ENCODE measurements at regions not wholly inside any gene's neighbourhood (a gene's known extent, or its start where the extent isn't known, plus 50 kb on each side); places are given as distances from the start of the nearest gene placed in this dataset.

- Mint-ChIP-seq H3K4me1 (no peaks in the 10 kb centered on the region), H3K9me3 (peaks cover 65% of the 10 kb centered on the region), H3K27me3 (ENCODE audit: low read depth, poor library complexity) (peaks cover 31% of the 10 kb centered on the region), H3K4me3 (no peak overlapping the region), H3K36me3 (ENCODE audit: low read depth) (peaks cover 8% of the 10 kb centered on the region), H3K27ac (no peak overlapping the region)
- TF ChIP-seq CTCF (IDR thresholded peaks at IDR 0.05) = no peak
- DNase-seq = no peak
Observed at GRCh38 chr5:3373391-3373790, 222.2 kb upstream of the IRX1 start.

- TF ChIP-seq CTCF (IDR thresholded peaks at IDR 0.05) = no peak
- Mint-ChIP-seq H3K9me3 (peaks cover 65% of the 10 kb centered on the region), H3K36me3 (ENCODE audit: low read depth) (peaks cover 8% of the 10 kb centered on the region), H3K4me3 (no peak overlapping the region), H3K27ac (no peak overlapping the region), H3K27me3 (ENCODE audit: low read depth, poor library complexity) (peaks cover 26% of the 10 kb centered on the region), H3K4me1 (no peaks in the 10 kb centered on the region)
- no peak for DNase-seq
Observed at GRCh38 chr5:3372289-3372688, 223.3 kb upstream of the IRX1 start.

- Mint-ChIP-seq H3K27me3 (ENCODE audit: low read depth, poor library complexity) (peaks cover 29% of the 10 kb centered on the region), H3K27ac (no peak overlapping the region), H3K4me3 (no peak overlapping the region), H3K9me3 (peaks cover 20% of the 10 kb centered on the region), H3K36me3 (ENCODE audit: low read depth) (no peaks in the 10 kb centered on the region), H3K4me1 (no peaks in the 10 kb centered on the region)
- no peak for TF ChIP-seq CTCF (IDR thresholded peaks at IDR 0.05)
- no peak for DNase-seq
Observed at GRCh38 chr5:3365501-3366215, 230.0 kb upstream of the IRX1 start.

- TF ChIP-seq CTCF (IDR thresholded peaks at IDR 0.05) = no peak
- peaks cover 16% of the 10 kb centered on the region for H3K9me3 Mint-ChIP-seq
- no peak overlapping the region for H3K4me3 Mint-ChIP-seq
- no peak overlapping the region for H3K27ac Mint-ChIP-seq
- H3K27me3 Mint-ChIP-seq (ENCODE audit: low read depth, poor library complexity) = peaks cover 32% of the 10 kb centered on the region
- H3K4me1 Mint-ChIP-seq = no peaks in the 10 kb centered on the region
- DNase-seq = no peak
- no peaks in the 10 kb centered on the region for H3K36me3 Mint-ChIP-seq (ENCODE audit: low read depth)
Observed at GRCh38 chr5:3364941-3365340, 230.7 kb upstream of the IRX1 start.

- no peak for DNase-seq
- H3K27me3 Mint-ChIP-seq (ENCODE audit: low read depth, poor library complexity) = peaks cover 32% of the 10 kb centered on the region
- no peaks in the 10 kb centered on the region for H3K4me1 Mint-ChIP-seq
- no peak for TF ChIP-seq CTCF (IDR thresholded peaks at IDR 0.05)
- H3K9me3 Mint-ChIP-seq = peaks cover 11% of the 10 kb centered on the region
- no peak overlapping the region for H3K27ac Mint-ChIP-seq
- H3K4me3 Mint-ChIP-seq = no peak overlapping the region
- no peaks in the 10 kb centered on the region for H3K36me3 Mint-ChIP-seq (ENCODE audit: low read depth)
Observed at GRCh38 chr5:3364433-3364832, 231.2 kb upstream of the IRX1 start.

- TF ChIP-seq CTCF (IDR thresholded peaks at IDR 0.05) = no peak
- DNase-seq = no peak
- peaks cover 8% of the 10 kb centered on the region for H3K9me3 Mint-ChIP-seq
- no peak overlapping the region for H3K4me3 Mint-ChIP-seq
- peaks cover 36% of the 10 kb centered on the region for H3K27me3 Mint-ChIP-seq (ENCODE audit: low read depth, poor library complexity)
- no peaks in the 10 kb centered on the region for H3K4me1 Mint-ChIP-seq
- no peak overlapping the region for H3K27ac Mint-ChIP-seq
- H3K36me3 Mint-ChIP-seq (ENCODE audit: low read depth) = no peaks in the 10 kb centered on the region
Observed at GRCh38 chr5:3362606-3362910, 233.1 kb upstream of the IRX1 start.
